ENCODE measurements at regions not wholly inside any gene's neighbourhood (a gene's known extent, or its start where the extent isn't known, plus 50 kb on each side); places are given as distances from the start of the nearest gene placed in this dataset.

DNA sequence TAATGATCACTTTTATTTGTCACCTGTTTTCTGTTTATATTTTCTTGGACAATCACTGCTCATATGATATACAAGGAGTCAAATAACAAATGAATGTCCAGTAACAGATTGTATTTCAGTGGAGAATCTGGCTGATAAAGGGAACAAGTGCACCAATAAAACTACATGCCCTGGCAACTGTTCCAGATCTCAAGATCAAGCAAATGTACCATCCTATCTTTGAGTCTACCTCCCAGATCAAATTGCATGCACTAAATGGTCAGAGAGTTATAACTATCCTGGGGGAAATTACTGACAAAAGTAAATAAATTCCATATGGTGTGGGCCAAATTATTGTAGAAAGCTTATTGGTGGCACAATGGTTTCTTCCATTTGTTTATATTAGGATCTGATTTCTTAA, 452.8 kb downstream of the MBD2 start:
- Mint-ChIP-seq H3K4me1 (no peaks in the 10 kb centered on the region), H3K27me3 (ENCODE audit: low read depth) (no peaks in the 10 kb centered on the region), H3K9me3 (peaks cover 15% of the 10 kb centered on the region), H3K36me3 (ENCODE audit: low read depth) (peaks cover 3% of the 10 kb centered on the region), H3K27ac (ENCODE audit: unreplicated experiment) (no peak overlapping the region), H3K4me3 (no peak overlapping the region)
- TF ChIP-seq, protein P1, sequence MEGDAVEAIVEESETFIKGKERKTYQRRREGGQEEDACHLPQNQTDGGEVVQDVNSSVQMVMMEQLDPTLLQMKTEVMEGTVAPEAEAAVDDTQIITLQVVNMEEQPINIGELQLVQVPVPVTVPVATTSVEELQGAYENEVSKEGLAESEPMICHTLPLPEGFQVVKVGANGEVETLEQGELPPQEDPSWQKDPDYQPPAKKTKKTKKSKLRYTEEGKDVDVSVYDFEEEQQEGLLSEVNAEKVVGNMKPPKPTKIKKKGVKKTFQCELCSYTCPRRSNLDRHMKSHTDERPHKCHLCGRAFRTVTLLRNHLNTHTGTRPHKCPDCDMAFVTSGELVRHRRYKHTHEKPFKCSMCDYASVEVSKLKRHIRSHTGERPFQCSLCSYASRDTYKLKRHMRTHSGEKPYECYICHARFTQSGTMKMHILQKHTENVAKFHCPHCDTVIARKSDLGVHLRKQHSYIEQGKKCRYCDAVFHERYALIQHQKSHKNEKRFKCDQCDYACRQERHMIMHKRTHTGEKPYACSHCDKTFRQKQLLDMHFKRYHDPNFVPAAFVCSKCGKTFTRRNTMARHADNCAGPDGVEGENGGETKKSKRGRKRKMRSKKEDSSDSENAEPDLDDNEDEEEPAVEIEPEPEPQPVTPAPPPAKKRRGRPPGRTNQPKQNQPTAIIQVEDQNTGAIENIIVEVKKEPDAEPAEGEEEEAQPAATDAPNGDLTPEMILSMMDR (conservative IDR thresholded peaks at IDR 0.05) = no peak
- no peak for DNase-seq (ENCODE audit: low read depth, low spot score)

DNA sequence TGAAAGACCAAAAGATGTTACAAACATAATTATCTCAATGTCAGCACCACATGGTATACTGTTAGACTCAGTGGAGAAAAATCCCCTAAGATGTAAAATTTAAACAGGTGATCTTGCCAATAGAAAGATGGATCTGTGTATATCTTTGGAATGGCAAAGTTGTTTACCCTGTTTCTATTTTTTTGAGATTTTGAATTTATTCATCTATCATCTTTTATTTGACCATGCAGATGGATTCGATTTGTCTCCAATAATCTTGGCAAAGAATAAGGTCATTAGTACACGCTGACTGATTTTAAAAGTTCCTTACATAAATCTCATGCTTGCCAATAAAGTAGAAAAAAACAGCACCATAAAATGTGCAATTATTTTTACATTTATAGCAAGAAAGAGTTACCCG, 459.3 kb downstream of the MBD2 start:
- TF ChIP-seq, protein P1 (conservative IDR thresholded peaks at IDR 0.05) = no peak
- H3K36me3 Mint-ChIP-seq (ENCODE audit: low read depth) = peaks cover 7% of the 10 kb centered on the region
- DNase-seq (ENCODE audit: low read depth, low spot score) = no peak
- no peak overlapping the region for H3K4me3 Mint-ChIP-seq
- H3K27ac Mint-ChIP-seq (ENCODE audit: unreplicated experiment) = no peak overlapping the region
- no peaks in the 10 kb centered on the region for H3K4me1 Mint-ChIP-seq
- H3K9me3 Mint-ChIP-seq = peaks cover 17% of the 10 kb centered on the region
- H3K27me3 Mint-ChIP-seq (ENCODE audit: low read depth) = no peaks in the 10 kb centered on the region

DNA sequence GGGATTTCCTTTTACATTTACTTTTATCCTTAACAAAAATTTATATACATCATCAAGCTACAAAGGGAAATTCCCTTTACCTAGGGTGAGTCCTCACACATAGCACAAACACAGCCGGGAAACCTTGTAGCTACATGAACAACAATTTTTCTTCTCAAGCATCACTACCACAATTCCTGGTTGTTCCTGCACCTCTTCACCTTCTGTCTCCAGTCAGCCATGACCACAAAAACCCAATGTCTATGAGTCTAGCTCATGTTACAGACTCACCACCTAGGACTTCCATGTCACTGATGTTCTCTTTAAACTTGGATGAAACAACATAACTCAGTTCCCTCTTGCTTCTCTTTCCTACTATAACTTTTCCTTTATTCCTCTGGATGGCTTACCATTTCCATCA, 460.4 kb downstream of the MBD2 start:
- Mint-ChIP-seq H3K36me3 (ENCODE audit: low read depth) (peaks cover 7% of the 10 kb centered on the region), H3K9me3 (peaks cover 17% of the 10 kb centered on the region), H3K4me3 (no peak overlapping the region), H3K27ac (ENCODE audit: unreplicated experiment) (no peak overlapping the region), H3K4me1 (no peaks in the 10 kb centered on the region), H3K27me3 (ENCODE audit: low read depth) (no peaks in the 10 kb centered on the region)
- TF ChIP-seq, protein P1 (conservative IDR thresholded peaks at IDR 0.05) = no peak
- DNase-seq (ENCODE audit: low read depth, low spot score) = no peak

DNA sequence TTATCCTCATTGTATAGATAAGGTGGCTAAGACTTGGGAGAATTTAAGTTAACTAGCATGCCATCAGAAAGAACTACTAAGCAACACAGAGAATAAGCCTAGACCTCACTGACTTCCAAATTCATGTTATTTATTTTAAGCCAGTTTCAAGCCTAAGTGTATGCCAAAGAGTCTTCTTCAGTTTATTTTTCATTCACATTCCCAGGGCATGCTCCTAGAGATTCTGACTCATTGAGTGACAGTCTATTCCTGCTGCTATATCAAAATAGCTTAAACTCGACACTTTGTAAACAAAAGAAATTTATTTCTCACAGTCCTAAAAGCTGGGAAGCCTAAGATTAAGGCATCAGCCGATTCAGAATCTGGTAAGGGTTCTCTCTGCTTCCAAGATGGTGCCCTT, 467.1 kb downstream of the MBD2 start:
- Mint-ChIP-seq H3K36me3 (ENCODE audit: low read depth) (peaks cover 2% of the 10 kb centered on the region), H3K4me3 (no peak overlapping the region), H3K9me3 (peaks cover 5% of the 10 kb centered on the region), H3K27ac (ENCODE audit: unreplicated experiment) (no peak overlapping the region), H3K4me1 (peaks cover 12% of the 10 kb centered on the region), H3K27me3 (ENCODE audit: low read depth) (peaks cover 5% of the 10 kb centered on the region)
- TF ChIP-seq, protein P1 (conservative IDR thresholded peaks at IDR 0.05) = no peak
- no peak for DNase-seq (ENCODE audit: low read depth, low spot score)

DNA sequence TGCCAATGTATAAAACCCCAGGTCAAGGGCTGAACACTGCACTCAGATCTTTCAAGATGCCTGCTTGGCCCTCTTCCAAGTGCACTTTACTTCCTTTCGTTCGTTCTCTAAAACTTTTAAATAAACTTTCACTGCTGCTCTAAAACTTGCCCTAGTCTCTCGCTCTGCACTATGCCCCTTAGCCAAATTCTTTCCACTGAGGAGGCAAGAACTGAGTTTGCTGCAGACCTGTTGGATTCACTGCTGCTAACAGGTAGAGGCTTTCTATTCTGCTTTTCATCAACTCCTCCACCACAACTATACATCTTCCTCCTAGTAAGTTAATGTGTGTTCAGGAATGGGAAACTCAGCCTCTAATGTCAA, 467.9 kb downstream of the MBD2 start:
- no peak for DNase-seq (ENCODE audit: low read depth, low spot score)
- TF ChIP-seq, protein P1 (conservative IDR thresholded peaks at IDR 0.05) = no peak
- Mint-ChIP-seq H3K27me3 (ENCODE audit: low read depth) (peaks cover 5% of the 10 kb centered on the region), H3K9me3 (peaks cover 3% of the 10 kb centered on the region), H3K27ac (ENCODE audit: unreplicated experiment) (no peak overlapping the region), H3K36me3 (ENCODE audit: low read depth) (peaks cover 1% of the 10 kb centered on the region), H3K4me3 (no peak overlapping the region), H3K4me1 (peaks cover 12% of the 10 kb centered on the region)

Measured in neural crest cell (in vitro differentiated cells).